Activated T-cell treated with anti-CD3 and anti-CD28 coated beads, Interleukin-2, amount 50 U/mL, for 72 hours (primary cell): ENCODE measurements at regions not wholly inside any gene's neighbourhood (a gene's known extent, or its start where the extent isn't known, plus 50 kb on each side); places are given as distances from the start of the nearest gene placed in this dataset.
"Not testable (repeated sequence)": the region's sequence is repeated elsewhere in the genome, so short reads cannot be mapped to it uniquely, and the experiment has no call there.

ENCODE experiments used
- ATAC-seq, 2 donors: fragments of 150-1000 bp; cut with Tn5 transposase; replicated peaks in 1 of 2; 2 replicates each; pipeline ENCODE4 v1.10.0; 2021; ENCODE audit warnings: moderate library complexity in 2 of 2, mild to moderate bottlenecking in 1 of 2
- DNase-seq, 2 donors: peaks; one replicate each; pipeline ENCODE4 v3.0.0; 2021 to 2022; ENCODE audit warnings: mixed read lengths in 1 of 2
- H3K27ac Mint-ChIP-seq: one replicate; pipeline ENCODE4 v1.8.0; 2022; ENCODE audit warnings: mild to moderate bottlenecking, moderate library complexity, mixed read lengths
- H3K27me3 Mint-ChIP-seq: one replicate; pipeline ENCODE4 v1.8.0; 2022; ENCODE audit warnings: low read depth, mixed read lengths
- H3K36me3 Mint-ChIP-seq, 2 donors: one replicate each; pipeline ENCODE4 v1.8.0; 2022; ENCODE audit warnings: mixed read lengths in 2 of 2, mild to moderate bottlenecking in 1 of 2; ENCODE audit not compliant: insufficient read depth in 2 of 2
- H3K4me1 Mint-ChIP-seq: one replicate; pipeline ENCODE4 v1.8.0; 2022; ENCODE audit warnings: low read depth, mixed read lengths
- H3K4me3 Mint-ChIP-seq, 2 donors: one replicate each; pipeline ENCODE4 v1.8.0; 2022; ENCODE audit warnings: mild to moderate bottlenecking in 2 of 2, mixed read lengths in 2 of 2, moderate library complexity in 2 of 2
- H3K9me3 Mint-ChIP-seq, 2 donors: one replicate each; pipeline ENCODE4 v1.8.0; 2022; ENCODE audit warnings: mixed read lengths in 2 of 2

DNA sequence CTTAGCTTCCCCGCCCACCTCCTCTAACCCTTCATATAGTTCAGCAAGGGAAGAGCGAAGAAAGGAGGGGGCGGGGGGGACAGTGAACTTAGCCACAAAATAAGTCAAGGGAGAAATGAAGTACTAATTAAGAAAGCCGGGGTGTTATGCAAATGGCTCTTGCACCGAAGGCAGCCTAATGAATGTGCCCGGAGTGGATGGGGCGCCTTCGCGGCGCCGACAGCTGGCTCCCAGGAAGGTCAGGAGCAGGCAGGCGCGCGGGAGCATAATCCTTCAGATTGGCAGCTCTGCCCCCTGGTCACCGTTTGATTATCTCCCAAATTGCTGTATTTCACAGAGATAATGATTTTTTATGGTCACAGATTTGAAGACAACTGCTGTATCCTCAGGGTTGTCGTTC lies 395.1 kb downstream of the TFAP2B start:
- Mint-ChIP-seq H3K4me3 (no peak overlapping the region), H3K27ac (no peak overlapping the region), H3K9me3 (peaks cover 1 to 2% of the 10 kb centered on the region in 2 donors), H3K4me1 (no peaks in the 10 kb centered on the region), H3K27me3 (no peaks in the 10 kb centered on the region), H3K36me3 (no peaks in the 10 kb centered on the region)
- ATAC-seq (no peak), DNase-seq (no peak)

DNA sequence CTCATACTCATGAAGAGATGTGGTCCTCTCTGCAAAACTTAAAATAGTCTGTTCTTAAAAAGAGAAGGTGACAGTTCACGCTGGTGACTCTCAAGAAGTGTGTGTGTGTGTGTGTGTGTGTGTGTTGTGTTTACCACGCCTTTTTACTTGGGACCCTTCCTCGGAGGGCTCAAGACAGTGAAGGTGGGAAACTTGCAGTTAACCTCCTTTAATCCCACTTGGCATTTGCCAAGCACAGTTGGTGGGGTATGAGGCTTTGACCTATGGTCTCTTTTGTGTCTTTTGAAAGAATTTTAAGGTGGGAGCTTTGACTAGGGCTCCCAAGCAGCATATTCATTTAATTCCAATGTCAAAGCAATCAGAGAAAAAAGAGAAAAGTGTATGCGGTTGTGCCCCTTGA lies 395.8 kb downstream of the TFAP2B start:
- no peak overlapping the region for H3K27ac Mint-ChIP-seq
- no peaks in the 10 kb centered on the region for H3K4me1 Mint-ChIP-seq
- peaks cover 1 to 2% of the 10 kb centered on the region in 2 donors for H3K9me3 Mint-ChIP-seq
- no peaks in the 10 kb centered on the region for H3K36me3 Mint-ChIP-seq
- ATAC-seq (no peak), DNase-seq (no peak)
- no peak overlapping the region for H3K4me3 Mint-ChIP-seq
- no peaks in the 10 kb centered on the region for H3K27me3 Mint-ChIP-seq

DNA sequence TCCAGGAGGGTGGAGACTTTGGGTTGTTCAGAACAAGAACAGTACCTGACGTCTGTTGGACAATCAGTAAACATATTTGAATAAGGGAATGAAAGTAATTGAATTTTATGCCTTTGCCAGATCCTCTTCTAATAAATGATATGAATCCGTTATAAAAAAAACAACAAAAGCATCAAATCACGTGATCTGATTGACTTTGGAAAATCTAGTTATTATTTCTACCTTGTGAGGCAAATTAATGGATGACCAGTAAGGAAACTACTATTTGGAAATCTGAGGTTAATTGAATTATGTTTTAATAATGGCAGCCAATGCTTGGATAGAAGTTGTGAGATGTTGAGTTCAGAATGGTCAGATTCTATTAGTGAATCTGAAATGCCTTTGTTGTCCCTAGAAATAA lies 399.5 kb downstream of the TFAP2B start:
- peaks cover 1 to 2% of the 10 kb centered on the region in 2 donors for H3K9me3 Mint-ChIP-seq
- H3K27ac Mint-ChIP-seq, result no peak overlapping the region
- no peak for ATAC-seq
- no peak for DNase-seq
- H3K4me3 Mint-ChIP-seq, result no peak overlapping the region
- no peaks in the 10 kb centered on the region for H3K27me3 Mint-ChIP-seq
- H3K4me1 Mint-ChIP-seq, result no peaks in the 10 kb centered on the region
- no peaks in the 10 kb centered on the region for H3K36me3 Mint-ChIP-seq

DNA sequence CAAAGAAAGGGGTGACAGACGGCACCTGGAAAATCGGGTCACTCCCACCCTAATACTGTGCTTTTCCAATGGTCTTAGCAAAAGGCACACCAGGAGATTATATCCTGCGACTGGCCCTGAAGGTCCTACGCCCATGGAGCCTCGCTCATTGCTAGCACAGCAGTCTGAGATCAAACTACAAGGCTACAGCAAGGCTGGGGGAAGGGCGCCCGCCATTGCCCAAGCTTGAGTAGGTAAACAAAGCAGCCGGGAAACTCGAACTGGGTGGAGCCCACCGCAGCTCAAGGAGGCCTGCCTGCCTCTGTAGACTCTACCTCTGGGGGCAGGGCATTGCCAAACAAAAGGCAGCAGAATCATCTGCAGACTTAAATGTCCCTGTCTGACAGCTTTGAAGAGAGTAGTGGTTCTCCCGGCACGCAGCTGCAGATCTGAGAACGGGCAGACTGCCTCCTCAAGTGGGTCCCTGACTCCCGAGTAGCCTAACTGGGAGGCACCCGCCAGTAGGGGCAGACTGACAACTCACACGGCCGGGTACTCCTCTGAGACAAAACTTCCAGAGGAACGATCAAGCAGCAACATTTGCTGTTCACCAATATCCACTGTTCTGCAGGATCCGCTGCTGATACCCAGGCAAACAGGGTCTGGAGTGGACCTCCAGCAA lies 406.0 kb downstream of the TFAP2B start:
- DNase-seq, H3K4me3 Mint-ChIP-seq, ATAC-seq, H3K27ac Mint-ChIP-seq, H3K27me3 Mint-ChIP-seq, H3K36me3 Mint-ChIP-seq, H3K9me3 Mint-ChIP-seq, H3K4me1 Mint-ChIP-seq: not testable (repeated sequence)

DNA sequence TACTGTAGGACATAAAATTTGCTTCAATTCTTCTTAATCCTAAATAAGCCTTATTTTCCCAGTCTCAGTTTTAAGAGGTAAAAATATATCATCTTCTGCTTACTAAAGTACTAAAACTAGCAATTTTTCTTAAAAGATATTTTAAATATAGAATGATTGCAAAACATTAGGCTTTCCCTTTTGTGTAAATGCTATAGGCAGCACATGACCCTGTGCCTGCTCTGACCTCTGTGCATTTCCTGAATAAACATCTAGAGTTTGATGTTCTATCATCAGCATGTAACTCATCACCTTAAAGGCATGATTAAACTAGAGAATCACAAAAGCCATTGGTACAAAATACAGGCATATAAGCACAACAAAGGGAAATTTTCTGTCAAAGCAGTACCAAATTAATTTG lies 422.7 kb downstream of the TFAP2B start:
- H3K9me3 Mint-ChIP-seq, result peaks cover 2 to 3% of the 10 kb centered on the region in 2 donors
- no peaks in the 10 kb centered on the region for H3K36me3 Mint-ChIP-seq
- ATAC-seq, result no peak
- H3K27ac Mint-ChIP-seq, result no peak overlapping the region
- H3K27me3 Mint-ChIP-seq, result no peaks in the 10 kb centered on the region
- no peak overlapping the region for H3K4me3 Mint-ChIP-seq
- DNase-seq, result no peak
- H3K4me1 Mint-ChIP-seq, result no peaks in the 10 kb centered on the region

DNA sequence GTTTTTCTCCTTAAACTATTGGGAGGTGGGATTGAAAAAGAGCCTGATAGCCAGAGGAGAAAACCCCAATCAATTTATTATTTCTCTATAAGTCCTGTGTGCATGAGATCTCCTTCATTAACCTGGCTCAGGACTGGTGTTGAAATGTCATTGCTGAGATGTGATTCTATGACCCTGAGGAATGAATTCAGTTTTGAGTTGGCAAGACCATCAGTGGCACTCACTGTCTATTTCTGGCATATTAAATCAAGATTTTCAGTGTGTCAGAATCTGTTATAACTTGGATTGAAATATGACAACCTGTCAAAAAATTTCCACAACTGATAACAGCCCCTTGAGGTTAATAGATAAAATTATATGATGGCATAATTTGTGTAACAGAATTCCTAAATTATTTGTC lies 431.1 kb downstream of the TFAP2B start:
- DNase-seq (no peak), ATAC-seq (no peak)
- Mint-ChIP-seq H3K4me3 (no peak overlapping the region), H3K36me3 (no peaks in the 10 kb centered on the region), H3K27ac (no peak overlapping the region), H3K9me3 (peaks cover 4 to 5% of the 10 kb centered on the region in 2 donors), H3K4me1 (no peaks in the 10 kb centered on the region), H3K27me3 (no peaks in the 10 kb centered on the region)

DNA sequence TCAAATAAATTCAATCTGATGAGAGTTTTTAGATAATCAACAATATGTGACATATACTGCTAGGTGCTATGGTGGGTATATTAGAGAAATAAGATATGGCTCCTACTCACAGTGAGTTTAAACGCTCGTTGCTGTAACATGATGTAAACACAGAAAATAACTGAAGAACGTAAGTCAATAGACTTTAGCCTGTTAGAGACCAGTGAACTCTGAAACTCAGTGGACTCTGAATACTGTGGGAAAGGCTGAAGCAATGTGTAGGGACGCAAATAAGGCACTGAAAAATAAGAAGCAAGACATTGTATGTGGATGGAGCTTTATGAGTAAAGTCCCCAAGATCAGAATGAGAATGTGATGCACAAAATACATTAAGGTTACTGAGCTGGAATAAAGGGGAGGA lies 431.6 kb downstream of the TFAP2B start:
- Mint-ChIP-seq H3K27ac (no peak overlapping the region), H3K4me3 (no peak overlapping the region), H3K27me3 (no peaks in the 10 kb centered on the region), H3K9me3 (peaks cover 4 to 5% of the 10 kb centered on the region in 2 donors), H3K36me3 (no peaks in the 10 kb centered on the region), H3K4me1 (no peaks in the 10 kb centered on the region)
- ATAC-seq (no peak), DNase-seq (no peak)

DNA sequence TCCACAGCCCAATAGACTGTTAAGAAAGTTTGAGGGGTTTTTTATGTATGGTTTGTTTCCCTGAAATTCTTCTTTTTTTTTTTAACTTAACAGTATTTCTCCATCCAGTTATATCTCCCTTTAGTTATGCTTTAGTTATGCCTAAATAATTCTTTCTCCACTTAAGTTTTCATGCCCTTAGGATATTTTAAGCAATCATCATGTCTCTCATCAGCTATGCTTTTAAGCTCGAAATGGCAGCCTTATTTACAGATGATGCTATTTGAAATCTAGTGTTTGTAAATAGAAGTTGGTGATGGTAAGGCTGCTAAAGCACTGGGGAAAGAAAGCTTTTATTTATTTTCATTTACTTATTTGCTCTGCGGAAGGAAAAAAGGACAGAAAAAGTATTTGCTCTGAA lies 439.3 kb downstream of the TFAP2B start:
- Mint-ChIP-seq H3K4me3 (no peak overlapping the region), H3K36me3 (no peaks in the 10 kb centered on the region), H3K27me3 (no peaks in the 10 kb centered on the region), H3K27ac (no peak overlapping the region), H3K4me1 (no peaks in the 10 kb centered on the region), H3K9me3 (no peaks in the 10 kb centered on the region)
- ATAC-seq (no peak), DNase-seq (no peak)

DNA sequence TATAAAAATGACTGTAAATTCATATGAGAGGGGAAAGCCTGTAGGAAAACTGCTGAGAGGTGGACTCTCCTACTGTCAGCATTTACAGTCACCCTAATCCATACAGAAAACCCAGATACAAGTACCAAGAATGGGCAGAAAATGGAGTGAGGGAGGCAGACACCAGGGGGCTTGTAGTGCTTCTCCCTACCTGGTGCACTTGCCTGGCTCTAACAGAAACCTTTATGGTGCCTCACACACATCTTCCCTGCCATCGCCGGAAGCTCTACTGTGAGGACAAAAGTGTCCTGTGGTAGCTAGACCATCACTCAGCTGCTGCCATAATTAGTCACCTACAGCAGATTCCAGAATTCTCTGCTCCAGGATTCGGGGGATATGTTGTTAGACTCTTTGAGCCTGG lies 441.3 kb downstream of the TFAP2B start:
- Mint-ChIP-seq H3K4me3 (no peak overlapping the region), H3K27ac (no peak overlapping the region), H3K27me3 (no peaks in the 10 kb centered on the region), H3K36me3 (no peaks in the 10 kb centered on the region), H3K4me1 (no peaks in the 10 kb centered on the region), H3K9me3 (peaks cover 1 to 2% of the 10 kb centered on the region in 2 donors)
- DNase-seq (no peak), ATAC-seq (no peak)

DNA sequence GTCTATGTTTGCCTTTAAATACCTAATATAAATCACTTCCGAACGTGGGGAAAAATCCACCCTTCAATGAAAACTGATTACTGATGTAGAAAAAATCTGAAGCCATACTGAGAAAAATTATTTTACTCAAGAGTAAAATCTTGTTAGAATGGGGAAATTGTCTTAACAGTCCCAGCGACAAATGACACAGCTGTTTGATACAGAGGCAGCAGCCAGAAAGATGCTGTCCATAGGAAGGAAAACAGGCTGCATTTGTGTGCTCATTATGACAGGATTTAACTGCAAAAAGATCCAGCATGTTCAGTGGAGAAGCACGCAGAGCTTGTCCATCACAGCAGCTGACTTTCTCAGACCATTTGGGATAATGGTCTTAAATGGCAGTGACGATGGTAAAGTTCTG lies 443.0 kb downstream of the TFAP2B start:
- ATAC-seq (no peak), DNase-seq (no peak)
- H3K36me3 Mint-ChIP-seq, result no peaks in the 10 kb centered on the region
- H3K27ac Mint-ChIP-seq, result no peak overlapping the region
- no peak overlapping the region for H3K4me3 Mint-ChIP-seq
- H3K9me3 Mint-ChIP-seq, result peaks cover 4% of the 10 kb centered on the region in 2 donors
- H3K27me3 Mint-ChIP-seq, result no peaks in the 10 kb centered on the region
- H3K4me1 Mint-ChIP-seq, result no peaks in the 10 kb centered on the region

DNA sequence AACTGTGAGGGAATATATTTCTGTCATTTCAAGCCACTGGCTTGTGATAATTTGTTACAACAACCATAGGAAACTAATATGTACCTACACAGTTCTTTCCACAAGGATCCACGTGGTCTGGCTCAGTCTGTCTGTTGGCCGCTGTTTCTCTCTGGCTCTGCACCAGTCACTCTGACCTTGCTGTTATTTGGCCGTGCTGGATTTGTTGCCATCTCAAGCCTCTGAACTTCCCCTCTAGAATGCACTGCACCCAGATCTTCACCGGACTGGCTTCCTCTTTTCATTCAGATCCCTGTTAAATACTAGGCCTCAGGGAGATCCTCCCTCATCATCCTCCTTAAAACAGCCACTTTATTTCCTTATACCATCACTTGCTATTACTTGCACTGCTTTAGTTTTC lies 446.8 kb downstream of the TFAP2B start:
- Mint-ChIP-seq H3K36me3 (no peaks in the 10 kb centered on the region), H3K4me3 (no peak overlapping the region), H3K4me1 (no peaks in the 10 kb centered on the region), H3K9me3 (peaks cover 4 to 8% of the 10 kb centered on the region in 2 donors), H3K27ac (no peak overlapping the region), H3K27me3 (no peaks in the 10 kb centered on the region)
- DNase-seq (no peak), ATAC-seq (no peak)

DNA sequence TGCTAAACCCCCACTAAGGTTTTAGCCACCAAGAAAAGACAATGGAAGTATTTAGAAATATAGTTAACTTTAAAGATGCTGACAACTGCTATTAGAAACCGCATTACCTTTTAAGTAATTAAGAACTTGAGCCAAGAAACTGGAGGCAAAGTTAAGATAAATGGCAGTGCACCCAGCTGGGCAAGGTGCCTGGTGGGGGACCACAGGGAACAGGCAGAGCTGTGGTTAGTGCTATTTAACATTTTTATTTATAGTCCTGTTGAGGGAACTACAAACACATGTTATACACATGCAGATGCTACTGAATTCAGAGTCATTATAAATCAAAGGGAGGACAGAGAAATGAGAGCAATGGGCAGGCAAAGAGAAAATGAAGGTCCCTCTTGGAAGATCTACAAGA lies 447.9 kb downstream of the TFAP2B start:
- Mint-ChIP-seq H3K4me3 (no peak overlapping the region), H3K4me1 (no peaks in the 10 kb centered on the region), H3K27me3 (no peaks in the 10 kb centered on the region), H3K9me3 (peaks cover 7 to 12% of the 10 kb centered on the region in 2 donors), H3K27ac (no peak overlapping the region), H3K36me3 (no peaks in the 10 kb centered on the region)
- ATAC-seq (no peak), DNase-seq (no peak)

DNA sequence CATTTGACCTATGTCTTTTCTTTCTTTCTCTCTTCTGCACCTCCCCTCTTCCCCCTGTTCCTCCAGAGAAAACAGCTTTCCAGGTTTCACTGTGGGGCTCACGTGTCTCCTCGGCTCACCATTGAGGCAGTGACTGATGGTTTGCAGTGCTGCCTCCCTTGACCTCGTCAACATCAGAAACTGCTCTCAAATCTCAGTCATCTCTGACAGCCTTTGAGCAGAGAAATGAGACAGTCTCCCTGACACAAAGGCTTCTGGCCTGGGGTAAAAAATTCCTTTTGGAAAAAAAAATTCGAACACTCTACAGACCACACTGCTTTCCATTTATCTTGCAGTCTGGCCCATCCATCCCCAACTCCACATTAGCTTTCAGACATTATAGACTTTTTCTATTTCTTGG lies 450.0 kb downstream of the TFAP2B start:
- H3K4me3 Mint-ChIP-seq, result no peak overlapping the region
- H3K4me1 Mint-ChIP-seq, result no peaks in the 10 kb centered on the region
- DNase-seq (no peak), ATAC-seq (no peak)
- peaks cover 7 to 12% of the 10 kb centered on the region in 2 donors for H3K9me3 Mint-ChIP-seq
- H3K36me3 Mint-ChIP-seq, result no peaks in the 10 kb centered on the region
- no peak overlapping the region for H3K27ac Mint-ChIP-seq
- no peaks in the 10 kb centered on the region for H3K27me3 Mint-ChIP-seq

DNA sequence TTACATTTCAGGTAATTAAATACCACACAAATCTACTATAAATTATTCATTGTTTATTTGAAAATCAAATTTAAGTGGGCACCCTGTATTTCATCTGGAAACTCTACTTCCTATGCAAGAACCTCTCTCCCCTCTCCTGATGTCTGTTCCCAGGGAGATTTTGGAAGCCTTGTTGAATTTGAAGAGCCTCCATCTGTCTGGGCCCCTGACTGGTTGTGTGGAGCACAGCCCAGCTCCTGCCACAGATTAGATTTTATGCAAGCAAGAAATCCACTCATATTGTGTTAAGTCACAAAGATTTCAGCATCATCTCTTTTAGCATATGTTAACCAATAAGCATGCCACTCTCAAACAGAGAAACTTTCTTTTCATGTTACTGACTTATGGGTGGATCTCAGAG lies 451.2 kb downstream of the TFAP2B start:
- no peak overlapping the region for H3K27ac Mint-ChIP-seq
- H3K4me1 Mint-ChIP-seq, result no peaks in the 10 kb centered on the region
- H3K36me3 Mint-ChIP-seq, result no peaks in the 10 kb centered on the region
- H3K4me3 Mint-ChIP-seq, result no peak overlapping the region
- ATAC-seq (no peak), DNase-seq (no peak)
- H3K9me3 Mint-ChIP-seq, result peaks cover 5 to 10% of the 10 kb centered on the region in 2 donors
- no peaks in the 10 kb centered on the region for H3K27me3 Mint-ChIP-seq
